Hepatocyte (in vitro differentiated cells): ENCODE measurements at regions not wholly inside any gene's neighbourhood (a gene's known extent, or its start where the extent isn't known, plus 50 kb on each side); places are given as distances from the start of the nearest gene placed in this dataset.

ENCODE experiments used
- CTCF ChIP-seq: fragments of 200-600 bp; sonication (generic); IDR thresholded peaks from 2 replicates; pipeline ENCODE4 v1.5.1; 2016; ENCODE audit warnings: antibody characterized with exemption, mild to moderate bottlenecking; ENCODE audit not compliant: poor library complexity
- EZH2 ChIP-seq: fragments of 200-600 bp; sonication (generic); IDR thresholded peaks from 2 replicates; pipeline ENCODE4 v1.6.1; 2016; ENCODE audit warnings: antibody characterized with exemption, mild to moderate bottlenecking, borderline replicate concordance

GRCh38 chr3:29215948-29216347 lies 64.9 kb upstream of the RBMS3 start:
- TF ChIP-seq EZH2: no peak
- no peak for TF ChIP-seq CTCF
